ENCODE measurements at regions not wholly inside any gene's neighbourhood (a gene's known extent, or its start where the extent isn't known, plus 50 kb on each side); places are given as distances from the start of the nearest gene placed in this dataset.
A peak's percentile ranks its signal among the peaks of the same experiment; 100 is the strongest.

GRCh38 chr13:74973935-74974879, 507.8 kb downstream of the TBC1D4 start:
- WGBS, 2 donors, result 46 to 55% methylated on average over 5 of the region's 5 CpGs

GRCh38 chr13:74969419-74969818, 512.5 kb downstream of the TBC1D4 start:
- no peak overlapping the region for H3K9ac ChIP-seq (ENCODE audit: insufficient read depth in 1 of 2, low read length in 2 of 2)
- H3K27ac ChIP-seq (ENCODE audit: low read depth in 1 of 2, low read length in 1 of 2), result no peak overlapping the region
- H3K36me3 ChIP-seq (ENCODE audit: control insufficient read depth in 4 of 4, insufficient read depth in 4 of 4, low read length in 4 of 4), result no peaks in the 10 kb centered on the region
- 56 to 58% methylated on average over 1 of the region's 1 CpG for WGBS, 2 donors
- no peak for ATAC-seq (ENCODE audit: insufficient read depth, low FRiP score)
- TF ChIP-seq CTCF (IDR thresholded peaks at IDR 0.05; ENCODE audit: control extremely low read depth, extremely low read depth), result no peak
- DNase-seq, result no peak
- no peaks in the 10 kb centered on the region for H3K9me3 ChIP-seq (ENCODE audit: control insufficient read depth in 4 of 4, insufficient read depth in 3 of 4, low read length in 3 of 4)
- H3K4me3 ChIP-seq, result no peak overlapping the region
- H3K4me1 ChIP-seq (ENCODE audit: control insufficient read depth in 5 of 5, insufficient read depth in 5 of 5, low read length in 5 of 5), result peaks cover 0 to 4% (median 0%) of the 10 kb centered on the region in 5 donors
- no peaks in the 10 kb centered on the region for H3K27me3 ChIP-seq (ENCODE audit: control insufficient read depth in 3 of 3, insufficient read depth in 3 of 3, low read length in 2 of 3)

More at GRCh38 chr13:74973935-74974879, 507.8 kb downstream of the TBC1D4 start:
- H3K36me3 ChIP-seq (ENCODE audit: control insufficient read depth in 4 of 4, insufficient read depth in 4 of 4, low read length in 4 of 4), result no peaks in the 10 kb centered on the region
- ATAC-seq (ENCODE audit: insufficient read depth, low FRiP score), result no peak
- H3K27me3 ChIP-seq (ENCODE audit: control insufficient read depth in 3 of 3, insufficient read depth in 3 of 3, low read length in 2 of 3), result no peaks in the 10 kb centered on the region
- no peaks in the 10 kb centered on the region for H3K9me3 ChIP-seq (ENCODE audit: control insufficient read depth in 4 of 4, insufficient read depth in 3 of 4, low read length in 3 of 4)
- H3K27ac ChIP-seq (ENCODE audit: low read depth in 1 of 2, low read length in 1 of 2), result no peak overlapping the region
- no peak for DNase-seq
- no peak overlapping the region for H3K9ac ChIP-seq (ENCODE audit: insufficient read depth in 1 of 2, low read length in 2 of 2)
- no peak overlapping the region for H3K4me3 ChIP-seq
- no peaks in the 10 kb centered on the region for H3K4me1 ChIP-seq (ENCODE audit: control insufficient read depth in 5 of 5, insufficient read depth in 5 of 5, low read length in 5 of 5)
- no peak for TF ChIP-seq CTCF (IDR thresholded peaks at IDR 0.05; ENCODE audit: control extremely low read depth, extremely low read depth)

GRCh38 chr13:74966814-74967424, 515.0 kb downstream of the TBC1D4 start:
- DNase-seq, result peak; percentile 67 to 86 (median 85)
- Histone ChIP-seq H3K4me3 (no peak overlapping the region), H3K9me3 (ENCODE audit: control insufficient read depth in 4 of 4, insufficient read depth in 3 of 4, low read length in 3 of 4) (no peaks in the 10 kb centered on the region), H3K36me3 (ENCODE audit: control insufficient read depth in 4 of 4, insufficient read depth in 4 of 4, low read length in 4 of 4) (no peaks in the 10 kb centered on the region), H3K4me1 (ENCODE audit: control insufficient read depth in 5 of 5, insufficient read depth in 5 of 5, low read length in 5 of 5) (peaks cover 0 to 4% (median 0%) of the 10 kb centered on the region in 5 donors), H3K27ac (ENCODE audit: low read depth in 1 of 2, low read length in 1 of 2) (no peak overlapping the region), H3K27me3 (ENCODE audit: control insufficient read depth in 3 of 3, insufficient read depth in 3 of 3, low read length in 2 of 3) (no peaks in the 10 kb centered on the region), H3K9ac (ENCODE audit: insufficient read depth in 1 of 2, low read length in 2 of 2) (no peak overlapping the region)
- no peak for ATAC-seq (ENCODE audit: insufficient read depth, low FRiP score)
- WGBS, 2 donors, result 47 to 48% methylated on average over 5 of the region's 5 CpGs
- no peak for TF ChIP-seq CTCF (IDR thresholded peaks at IDR 0.05; ENCODE audit: control extremely low read depth, extremely low read depth)
